HG03378 (cell line): ENCODE measurements at regions not wholly inside any gene's neighbourhood (a gene's known extent, or its start where the extent isn't known, plus 50 kb on each side); places are given as distances from the start of the nearest gene placed in this dataset.

Experiments used
- ATAC-seq: cut with Tn5 transposase; IDR thresholded peaks from one replicate; pipeline ENCODE4 v1.9.1; 2021; ENCODE audit warnings: mild to moderate bottlenecking, moderate library complexity; ENCODE audit not compliant: unreplicated experiment

DNA sequence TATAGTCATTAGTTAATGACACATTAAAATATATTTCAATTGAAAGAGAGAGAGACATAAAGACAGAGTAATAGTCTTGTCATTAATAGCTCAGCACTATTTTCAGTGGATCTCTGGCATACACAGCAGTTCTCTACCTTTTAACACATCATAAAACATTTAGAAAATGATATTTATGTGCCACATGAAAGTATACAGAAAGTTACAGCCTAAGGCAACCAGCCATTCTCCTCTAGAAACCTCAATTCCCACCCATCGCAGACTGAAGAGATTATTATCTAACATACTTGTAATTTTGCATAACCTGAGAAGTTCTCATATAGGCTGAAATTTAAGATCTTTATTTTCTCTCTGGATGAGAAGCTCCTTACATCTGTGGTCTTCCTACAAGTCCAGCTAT, 58.7 kb upstream of the FAM83B start:
- ATAC-seq, result no peak
